ENCODE measurements at regions not wholly inside any gene's neighbourhood (a gene's known extent, or its start where the extent isn't known, plus 50 kb on each side); places are given as distances from the start of the nearest gene placed in this dataset.

- H3K4me3 ChIP-seq: no peak overlapping the region
- no peak overlapping the region for H3K4me2 ChIP-seq (ENCODE audit: unreplicated experiment)
- H3K36me3 ChIP-seq (ENCODE audit: low read depth): no peaks in the 10 kb centered on the region
- no peak overlapping the region for H3K27ac ChIP-seq
- no peaks in the 10 kb centered on the region for H3K9me3 ChIP-seq (ENCODE audit: low read depth)
- TF ChIP-seq EZH2phosphoT487 (IDR thresholded peaks at IDR 0.05; ENCODE audit: insufficient read depth, low read depth): no peak
- no peak for TF ChIP-seq EZH2 (IDR thresholded peaks at IDR 0.05; ENCODE audit: insufficient read depth, poor library complexity, severe bottlenecking)
- in situ Hi-C loops (cut with MboI): no loop called here
- no peaks in the 10 kb centered on the region for H4K20me1 ChIP-seq (ENCODE audit: insufficient read depth)
- H3F3A ChIP-seq (ENCODE audit: insufficient read depth): no peaks in the 10 kb centered on the region
- no peaks in the 10 kb centered on the region for H3K27me3 ChIP-seq (replicated peaks; ENCODE audit: insufficient read depth)
- H3K79me2 ChIP-seq (ENCODE audit: insufficient read depth): no peaks in the 10 kb centered on the region
- peaks cover 7% of the 10 kb centered on the region; the same call in 1 of the 2 replicates for H3K4me1 ChIP-seq (ENCODE audit: insufficient read depth)
- 27 to 42% methylated on average over 2 of the region's 2 CpGs for WGBS, 2 experiments (ENCODE audit: low coverage in 1 of 2, low lambda C conversion rate in 2 of 2, missing lambda C conversion rate in 2 of 2)
- no peak overlapping the region for H3K9ac ChIP-seq
- no peaks in the 10 kb centered on the region for H3K9me2 ChIP-seq (ENCODE audit: insufficient read depth)
- DNase-seq: no peak
- no peak overlapping the region for H2AFZ ChIP-seq
Measured at GRCh38 chr13:78176880-78177279, 258.2 kb upstream of the EDNRB start.

GRCh38 chr13:78169386-78169785 lies 250.8 kb upstream of the EDNRB start:
- Histone ChIP-seq H3K4me2 (ENCODE audit: unreplicated experiment) (no peak overlapping the region), H3K4me3 (no peak overlapping the region), H3K9me2 (ENCODE audit: insufficient read depth) (no peaks in the 10 kb centered on the region), H3K9ac (no peak overlapping the region), H3K27ac (no peak overlapping the region), H3K27me3 (replicated peaks; ENCODE audit: insufficient read depth) (no peaks in the 10 kb centered on the region), H2AFZ (no peak overlapping the region), H4K20me1 (ENCODE audit: insufficient read depth) (no peaks in the 10 kb centered on the region), H3K4me1 (ENCODE audit: insufficient read depth) (no peaks in the 10 kb centered on the region), H3K9me3 (ENCODE audit: low read depth) (no peaks in the 10 kb centered on the region), H3F3A (ENCODE audit: insufficient read depth) (no peaks in the 10 kb centered on the region), H3K36me3 (ENCODE audit: low read depth) (no peaks in the 10 kb centered on the region), H3K79me2 (ENCODE audit: insufficient read depth) (no peaks in the 10 kb centered on the region)
- 41% methylated on average over 6 of the region's 6 CpGs for WGBS, 2 experiments (ENCODE audit: low coverage in 1 of 2, low lambda C conversion rate in 2 of 2, missing lambda C conversion rate in 2 of 2)
- in situ Hi-C loops (cut with MboI): no loop called here
- TF ChIP-seq EZH2phosphoT487 (IDR thresholded peaks at IDR 0.05; ENCODE audit: insufficient read depth, low read depth): no peak
- TF ChIP-seq EZH2 (IDR thresholded peaks at IDR 0.05; ENCODE audit: insufficient read depth, poor library complexity, severe bottlenecking): no peak
- DNase-seq: no peak

GRCh38 chr13:78168981-78169380 lies 250.3 kb upstream of the EDNRB start:
- H3K36me3 ChIP-seq (ENCODE audit: low read depth): no peaks in the 10 kb centered on the region
- no peak for DNase-seq
- no peaks in the 10 kb centered on the region for H3K79me2 ChIP-seq (ENCODE audit: insufficient read depth)
- TF ChIP-seq EZH2phosphoT487 (IDR thresholded peaks at IDR 0.05; ENCODE audit: insufficient read depth, low read depth) (no peak), EZH2 (IDR thresholded peaks at IDR 0.05; ENCODE audit: insufficient read depth, poor library complexity, severe bottlenecking) (no peak)
- no peaks in the 10 kb centered on the region for H3K27me3 ChIP-seq (replicated peaks; ENCODE audit: insufficient read depth)
- 38 to 55% methylated on average over 4 of the region's 4 CpGs for WGBS, 2 experiments (ENCODE audit: low coverage in 1 of 2, low lambda C conversion rate in 2 of 2, missing lambda C conversion rate in 2 of 2)
- no peak overlapping the region for H3K27ac ChIP-seq
- no peaks in the 10 kb centered on the region for H3K9me2 ChIP-seq (ENCODE audit: insufficient read depth)
- H3K9me3 ChIP-seq (ENCODE audit: low read depth): no peaks in the 10 kb centered on the region
- H4K20me1 ChIP-seq (ENCODE audit: insufficient read depth): no peaks in the 10 kb centered on the region
- H3K4me2 ChIP-seq (ENCODE audit: unreplicated experiment): no peak overlapping the region
- H3K4me1 ChIP-seq (ENCODE audit: insufficient read depth): no peaks in the 10 kb centered on the region
- in situ Hi-C loops (cut with MboI): no loop called here
- no peak overlapping the region for H3K9ac ChIP-seq
- H2AFZ ChIP-seq: no peak overlapping the region
- H3K4me3 ChIP-seq: no peak overlapping the region
- H3F3A ChIP-seq (ENCODE audit: insufficient read depth): no peaks in the 10 kb centered on the region

GRCh38 chr13:78161266-78161665 lies 242.6 kb upstream of the EDNRB start:
- Histone ChIP-seq H3F3A (ENCODE audit: insufficient read depth) (no peaks in the 10 kb centered on the region), H4K20me1 (ENCODE audit: insufficient read depth) (no peaks in the 10 kb centered on the region), H3K9me2 (ENCODE audit: insufficient read depth) (no peaks in the 10 kb centered on the region), H3K9me3 (ENCODE audit: low read depth) (no peaks in the 10 kb centered on the region), H3K79me2 (ENCODE audit: insufficient read depth) (no peaks in the 10 kb centered on the region), H3K27ac (no peak overlapping the region), H3K4me2 (ENCODE audit: unreplicated experiment) (peak overlapping the region; percentile 68), H3K4me3 (no peak overlapping the region; the same call in 1 of the 2 replicates), H3K9ac (no peak overlapping the region), H3K27me3 (replicated peaks; ENCODE audit: insufficient read depth) (no peaks in the 10 kb centered on the region), H3K36me3 (ENCODE audit: low read depth) (no peaks in the 10 kb centered on the region), H3K4me1 (ENCODE audit: insufficient read depth) (peaks cover 17% of the 10 kb centered on the region), H2AFZ (no peak overlapping the region)
- in situ Hi-C loops (cut with MboI): no loop called here
- TF ChIP-seq EZH2 (IDR thresholded peaks at IDR 0.05; ENCODE audit: insufficient read depth, poor library complexity, severe bottlenecking) (no peak), EZH2phosphoT487 (IDR thresholded peaks at IDR 0.05; ENCODE audit: insufficient read depth, low read depth) (no peak)
- no peak for DNase-seq

- Histone ChIP-seq H3K27ac (no peak overlapping the region), H3K4me2 (ENCODE audit: unreplicated experiment) (peak overlapping the region; percentile 68), H3K36me3 (ENCODE audit: low read depth) (no peaks in the 10 kb centered on the region), H3K9me2 (ENCODE audit: insufficient read depth) (no peaks in the 10 kb centered on the region), H3K4me1 (ENCODE audit: insufficient read depth) (peaks cover 17% of the 10 kb centered on the region), H3K9ac (no peak overlapping the region), H3K4me3 (no peak overlapping the region; the same call in 1 of the 2 replicates), H3F3A (ENCODE audit: insufficient read depth) (no peaks in the 10 kb centered on the region), H2AFZ (no peak overlapping the region), H3K9me3 (ENCODE audit: low read depth) (no peaks in the 10 kb centered on the region), H4K20me1 (ENCODE audit: insufficient read depth) (no peaks in the 10 kb centered on the region), H3K79me2 (ENCODE audit: insufficient read depth) (no peaks in the 10 kb centered on the region), H3K27me3 (replicated peaks; ENCODE audit: insufficient read depth) (no peaks in the 10 kb centered on the region)
- TF ChIP-seq EZH2 (IDR thresholded peaks at IDR 0.05; ENCODE audit: insufficient read depth, poor library complexity, severe bottlenecking) (no peak), EZH2phosphoT487 (IDR thresholded peaks at IDR 0.05; ENCODE audit: insufficient read depth, low read depth) (0 out of 2 replicates have a peak, but pooled peaks have one; percentile 30)
- peak; percentile 84 for DNase-seq
- 29 to 35% methylated on average over 2 of the region's 2 CpGs for WGBS, 2 experiments (ENCODE audit: low coverage in 1 of 2, low lambda C conversion rate in 2 of 2, missing lambda C conversion rate in 2 of 2)
- in situ Hi-C loops (cut with MboI): no loop called here
Measured at GRCh38 chr13:78160793-78161192, 242.2 kb upstream of the EDNRB start.

Measured in GM23248 (cell line).